ENCODE measurements at regions not wholly inside any gene's neighbourhood (a gene's known extent, or its start where the extent isn't known, plus 50 kb on each side); places are given as distances from the start of the nearest gene placed in this dataset.

DNA sequence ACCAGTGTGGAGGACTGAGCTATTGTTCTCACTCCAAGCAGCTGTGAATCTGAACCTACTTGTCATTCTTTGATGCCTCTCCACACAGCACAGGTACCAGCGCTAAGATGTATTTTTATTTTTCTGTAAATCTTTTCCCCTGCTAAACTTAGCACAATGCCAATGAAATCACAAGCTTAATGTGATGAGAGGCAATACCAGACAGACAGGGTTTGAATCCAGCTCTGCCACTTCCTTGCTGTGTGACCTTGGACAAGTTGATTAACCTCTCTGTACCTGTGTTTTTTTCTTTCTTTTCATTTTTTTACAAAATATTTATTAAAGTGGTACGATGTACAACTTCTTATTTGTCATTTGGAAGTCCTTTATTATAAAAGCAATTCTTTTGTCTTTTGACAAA lies 757.6 kb downstream of the MED13L start:
- H3K36me3 ChIP-seq = no peaks in the 10 kb centered on the region
- no peaks in the 10 kb centered on the region for H3K27me3 ChIP-seq
- TF ChIP-seq, protein P1, sequence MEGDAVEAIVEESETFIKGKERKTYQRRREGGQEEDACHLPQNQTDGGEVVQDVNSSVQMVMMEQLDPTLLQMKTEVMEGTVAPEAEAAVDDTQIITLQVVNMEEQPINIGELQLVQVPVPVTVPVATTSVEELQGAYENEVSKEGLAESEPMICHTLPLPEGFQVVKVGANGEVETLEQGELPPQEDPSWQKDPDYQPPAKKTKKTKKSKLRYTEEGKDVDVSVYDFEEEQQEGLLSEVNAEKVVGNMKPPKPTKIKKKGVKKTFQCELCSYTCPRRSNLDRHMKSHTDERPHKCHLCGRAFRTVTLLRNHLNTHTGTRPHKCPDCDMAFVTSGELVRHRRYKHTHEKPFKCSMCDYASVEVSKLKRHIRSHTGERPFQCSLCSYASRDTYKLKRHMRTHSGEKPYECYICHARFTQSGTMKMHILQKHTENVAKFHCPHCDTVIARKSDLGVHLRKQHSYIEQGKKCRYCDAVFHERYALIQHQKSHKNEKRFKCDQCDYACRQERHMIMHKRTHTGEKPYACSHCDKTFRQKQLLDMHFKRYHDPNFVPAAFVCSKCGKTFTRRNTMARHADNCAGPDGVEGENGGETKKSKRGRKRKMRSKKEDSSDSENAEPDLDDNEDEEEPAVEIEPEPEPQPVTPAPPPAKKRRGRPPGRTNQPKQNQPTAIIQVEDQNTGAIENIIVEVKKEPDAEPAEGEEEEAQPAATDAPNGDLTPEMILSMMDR (IDR thresholded peaks at IDR 0.05) = no peak
- TF ChIP-seq POLR2A (IDR thresholded peaks at IDR 0.05) = no peak
- H3K4me3 ChIP-seq (replicated peaks in 1 of 3) = no peak overlapping the region
- DNase-seq = no peak
- H3K27ac ChIP-seq = no peak overlapping the region
- intact Hi-C loops (cut with DNase I) = no loop called here
- no peaks in the 10 kb centered on the region for H3K9me3 ChIP-seq
- H3K4me1 ChIP-seq = no peaks in the 10 kb centered on the region
- WGBS, 2 donors = 87 to 89% methylated on average over 2 of the region's 2 CpGs

DNA sequence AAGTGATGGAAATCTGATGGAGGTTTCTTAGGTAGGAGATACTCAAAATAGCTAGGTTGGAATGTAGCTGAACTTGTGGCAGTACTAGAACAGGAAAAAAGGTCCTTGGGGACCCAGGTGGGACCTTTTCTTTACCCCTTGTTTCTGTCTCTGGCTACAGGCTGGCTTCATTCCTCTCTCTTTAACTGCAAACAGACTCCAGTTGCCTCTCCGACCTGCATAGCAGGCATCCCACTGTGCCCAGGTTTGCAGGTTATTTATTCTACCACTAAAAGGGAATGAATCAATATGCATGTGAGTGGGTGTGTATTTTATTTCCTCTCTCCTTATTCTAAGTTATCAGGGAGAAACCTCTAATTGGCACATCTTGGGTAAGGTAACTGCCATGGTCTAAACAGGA lies 758.1 kb downstream of the MED13L start:
- 85 to 96% methylated on average over 1 of the region's 1 CpG for whole genome bisulfite sequencing, 2 donors
- Histone ChIP-seq H3K9me3 (no peaks in the 10 kb centered on the region), H3K4me3 (replicated peaks in 1 of 3) (no peak overlapping the region), H3K36me3 (no peaks in the 10 kb centered on the region), H3K27me3 (no peaks in the 10 kb centered on the region), H3K27ac (no peak overlapping the region), H3K4me1 (no peaks in the 10 kb centered on the region)
- no peak for DNase-seq
- no peak for TF ChIP-seq POLR2A (IDR thresholded peaks at IDR 0.05)
- intact Hi-C loops (cut with DNase I) = no loop called here

DNA sequence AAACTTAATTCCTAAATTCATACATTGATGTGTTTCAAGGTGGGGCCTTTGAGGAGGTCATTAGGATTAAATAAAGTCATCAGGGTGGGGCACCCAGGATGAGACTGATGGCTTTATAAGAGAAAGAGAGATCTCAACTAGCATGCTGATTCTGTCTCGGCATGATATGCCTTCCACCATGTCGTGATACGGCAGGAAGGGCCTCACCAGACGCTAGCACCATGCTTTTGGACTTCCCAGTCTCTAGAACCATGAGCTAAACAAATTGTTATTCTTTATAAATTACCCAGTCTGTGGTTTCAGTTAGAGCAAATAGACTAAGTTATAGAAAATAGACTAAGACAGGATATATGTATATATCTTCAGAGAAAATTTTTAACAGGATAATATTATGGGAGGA lies 759.6 kb downstream of the MED13L start:
- TF ChIP-seq POLR2A (IDR thresholded peaks at IDR 0.05) = no peak
- TF ChIP-seq, protein P1 (IDR thresholded peaks at IDR 0.05) = no peak
- no peaks in the 10 kb centered on the region for H3K27me3 ChIP-seq
- WGBS, 2 donors = 94 to 99% methylated on average over 4 of the region's 4 CpGs
- DNase-seq = no peak
- no peaks in the 10 kb centered on the region for H3K4me1 ChIP-seq
- no peak overlapping the region for H3K4me3 ChIP-seq (replicated peaks in 1 of 3)
- H3K9me3 ChIP-seq = no peaks in the 10 kb centered on the region
- no peaks in the 10 kb centered on the region for H3K36me3 ChIP-seq
- no peak overlapping the region for H3K27ac ChIP-seq
- intact Hi-C loops (cut with DNase I) = no loop called here

DNA sequence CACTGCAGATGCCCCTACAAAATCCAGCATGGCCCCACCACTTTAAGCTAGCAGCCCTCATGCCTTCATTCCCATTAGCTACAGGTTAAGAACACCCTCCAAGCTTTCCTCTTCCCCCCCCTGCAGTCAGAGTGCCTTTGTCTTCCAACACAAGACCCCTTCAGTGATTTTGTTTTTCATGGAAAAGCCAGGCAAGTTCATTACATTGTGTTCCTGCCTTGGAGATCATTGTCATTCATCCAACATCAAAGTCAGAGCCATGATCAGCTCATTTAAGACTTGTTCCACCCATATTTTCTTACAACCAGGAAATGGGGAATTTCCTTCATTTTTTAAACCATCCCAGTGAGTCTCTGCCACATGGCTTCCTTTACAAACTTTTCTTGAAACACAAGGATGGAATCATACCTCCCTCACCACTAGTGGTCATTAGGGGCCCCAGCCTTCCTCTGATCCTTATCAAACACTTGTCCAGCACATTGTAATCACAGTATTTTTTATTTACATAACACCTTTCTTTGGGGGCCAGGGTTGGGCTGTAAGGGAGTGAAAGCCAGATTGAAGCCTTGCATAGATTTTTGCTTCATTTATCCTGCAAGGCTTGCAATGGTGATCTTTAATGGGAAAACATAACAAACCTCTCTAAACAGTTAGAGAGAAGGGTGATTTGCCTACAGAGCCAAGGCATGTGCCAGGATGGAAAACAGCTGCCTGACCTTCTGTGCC lies 765.3 kb downstream of the MED13L start:
- DNase-seq = no peak
- intact Hi-C loops (cut with DNase I) = no loop called here
- TF ChIP-seq POLR2A (IDR thresholded peaks at IDR 0.05) = no peak
- TF ChIP-seq, protein P1 (IDR thresholded peaks at IDR 0.05) = no peak
- no peaks in the 10 kb centered on the region for H3K36me3 ChIP-seq
- no peaks in the 10 kb centered on the region for H3K4me1 ChIP-seq
- H3K9me3 ChIP-seq = no peaks in the 10 kb centered on the region
- H3K4me3 ChIP-seq (replicated peaks in 1 of 3) = no peak overlapping the region
- H3K27ac ChIP-seq = no peak overlapping the region
- H3K27me3 ChIP-seq = no peaks in the 10 kb centered on the region

DNA sequence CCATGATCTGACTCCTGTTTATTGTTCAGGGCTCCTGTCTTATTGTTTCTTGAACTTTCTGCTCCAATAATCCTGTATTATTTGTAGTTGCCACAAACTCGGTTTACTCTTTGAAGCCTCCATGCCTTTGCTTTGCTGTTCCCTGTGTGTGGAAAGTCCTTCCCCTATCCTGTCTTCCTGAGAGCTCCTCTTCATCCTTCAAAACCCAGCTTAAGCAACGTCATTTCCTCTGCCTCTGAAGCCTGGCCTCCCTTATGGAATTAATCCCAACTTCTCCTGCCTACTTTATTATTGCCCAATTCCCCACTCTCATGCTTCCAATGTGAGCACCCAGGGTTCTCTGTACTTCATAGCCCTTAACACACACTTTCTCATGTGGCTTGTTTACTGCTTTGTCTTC lies 766.2 kb downstream of the MED13L start:
- Histone ChIP-seq H3K27me3 (no peaks in the 10 kb centered on the region), H3K27ac (no peak overlapping the region), H3K4me3 (replicated peaks in 1 of 3) (no peak overlapping the region), H3K36me3 (no peaks in the 10 kb centered on the region), H3K9me3 (no peaks in the 10 kb centered on the region), H3K4me1 (no peaks in the 10 kb centered on the region)
- WGBS, 2 donors = 43 to 89% methylated on average over 2 of the region's 2 CpGs
- TF ChIP-seq, protein P1 (IDR thresholded peaks at IDR 0.05) = no peak
- TF ChIP-seq POLR2A (IDR thresholded peaks at IDR 0.05) = no peak
- intact Hi-C loops (cut with DNase I) = no loop called here
- no peak for DNase-seq

Measured in thyroid gland (tissue), 4 donors.